Upper lobe of right lung (tissue), 1 donor: ENCODE measurements at regions not wholly inside any gene's neighbourhood (a gene's known extent, or its start where the extent isn't known, plus 50 kb on each side); places are given as distances from the start of the nearest gene placed in this dataset.
A peak's percentile ranks its signal among the peaks of the same experiment; 100 is the strongest.

ENCODE experiments used
- ATAC-seq: fragments of 200-7000 bp; cut with Tn5 transposase; one replicate; pipeline ENCODE4 v1.9.1; 2020; ENCODE audit warnings: mild to moderate bottlenecking, moderate library complexity
- DNase-seq: peaks from one replicate; pipeline ENCODE4 v3.0.0-alpha.2; 2020
- H3K27ac ChIP-seq: fragments of 200-600 bp; one replicate; pipeline ENCODE4 v1.8.0; 2022
- H3K27me3 ChIP-seq: fragments of 200-600 bp; one replicate; pipeline ENCODE4 v1.8.0; 2022; ENCODE audit warnings: mild to moderate bottlenecking
- H3K36me3 ChIP-seq: fragments of 200-600 bp; one replicate; pipeline ENCODE4 v1.8.0; 2022
- H3K4me1 ChIP-seq: fragments of 200-600 bp; one replicate; pipeline ENCODE4 v1.8.0; 2022
- H3K4me3 ChIP-seq: fragments of 200-600 bp; one replicate; pipeline ENCODE4 v1.8.0; 2022; ENCODE audit warnings: mild to moderate bottlenecking
- H3K9me3 ChIP-seq: fragments of 200-600 bp; one replicate; pipeline ENCODE4 v1.8.0; 2022
- intact Hi-C: fragments of 100-400 bp; cut with DNase I; formaldehyde crosslinking; loops from one replicate; pipeline ENCODE4 v1.11.0; 2022
- TF ChIP-seq, protein P1 (sequence below): fragments of 200-600 bp; IDR thresholded peaks from one replicate; pipeline ENCODE4 v1.8.0; 2022; ENCODE audit warnings: antibody characterized with exemption
- donor health status: DM: no; HTN: yes; CAD: no; lungs with severe emphysema.

DNA sequence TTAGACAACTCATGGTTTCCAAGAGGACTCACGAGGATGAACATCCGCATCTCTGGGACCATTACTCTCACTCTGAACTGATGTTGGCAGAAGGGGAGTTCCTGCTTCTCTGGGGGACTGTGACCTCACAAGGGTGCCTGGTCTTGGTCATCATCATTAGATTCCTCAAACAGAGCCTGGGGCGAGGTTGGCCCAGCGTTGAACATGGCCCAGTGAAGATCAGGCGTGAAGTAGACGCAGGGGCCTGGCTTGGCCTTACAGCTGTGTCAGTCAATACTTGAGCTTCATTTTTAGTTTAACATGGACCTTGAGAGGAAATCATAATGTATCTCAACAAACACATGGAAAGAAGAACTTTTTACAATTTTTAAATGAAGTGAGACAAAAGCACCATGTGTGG lies 617.1 kb downstream of the BRD1 start:
- ATAC-seq, result no peak

DNA sequence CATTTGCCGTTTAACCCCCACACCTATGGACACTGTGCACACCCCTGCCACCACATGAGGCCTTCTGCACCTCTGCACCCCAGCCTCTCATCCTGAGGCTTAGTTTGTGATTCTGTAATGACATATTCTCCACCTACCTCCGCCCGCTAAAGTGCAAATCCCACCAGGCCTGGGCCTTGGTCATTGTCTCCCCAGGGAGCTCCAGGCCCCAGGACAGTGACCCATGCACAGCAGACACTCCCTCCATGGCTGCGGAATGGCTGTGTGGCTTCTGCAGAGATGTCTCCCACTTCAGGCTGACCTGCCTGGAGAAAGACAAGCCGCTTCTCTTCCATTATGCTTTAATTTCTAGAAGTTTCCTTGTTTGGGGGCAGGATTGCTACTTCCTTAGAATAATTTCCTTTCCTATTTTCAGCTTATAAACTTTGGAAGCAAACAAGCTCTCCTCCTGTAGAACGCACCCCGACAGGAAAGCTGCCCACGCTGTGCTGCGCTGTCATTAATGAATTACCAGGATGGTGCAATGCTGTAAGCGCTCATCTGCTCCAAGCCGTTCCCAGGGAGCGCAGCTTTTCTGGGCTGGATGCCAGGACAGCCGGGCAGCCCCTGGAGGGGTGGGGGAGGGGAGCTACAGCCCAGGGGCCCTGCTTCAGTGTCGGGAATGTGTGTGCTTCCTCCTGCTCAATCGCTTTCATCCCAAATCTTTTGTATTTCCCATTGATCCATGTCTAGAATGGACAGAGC lies 618.0 kb downstream of the BRD1 start:
- intact Hi-C loops, result no loop called here
- no peaks in the 10 kb centered on the region for H3K9me3 ChIP-seq

More for the DNA sequence above, 617.1 kb downstream of the BRD1 start:
- TF ChIP-seq, protein P1, sequence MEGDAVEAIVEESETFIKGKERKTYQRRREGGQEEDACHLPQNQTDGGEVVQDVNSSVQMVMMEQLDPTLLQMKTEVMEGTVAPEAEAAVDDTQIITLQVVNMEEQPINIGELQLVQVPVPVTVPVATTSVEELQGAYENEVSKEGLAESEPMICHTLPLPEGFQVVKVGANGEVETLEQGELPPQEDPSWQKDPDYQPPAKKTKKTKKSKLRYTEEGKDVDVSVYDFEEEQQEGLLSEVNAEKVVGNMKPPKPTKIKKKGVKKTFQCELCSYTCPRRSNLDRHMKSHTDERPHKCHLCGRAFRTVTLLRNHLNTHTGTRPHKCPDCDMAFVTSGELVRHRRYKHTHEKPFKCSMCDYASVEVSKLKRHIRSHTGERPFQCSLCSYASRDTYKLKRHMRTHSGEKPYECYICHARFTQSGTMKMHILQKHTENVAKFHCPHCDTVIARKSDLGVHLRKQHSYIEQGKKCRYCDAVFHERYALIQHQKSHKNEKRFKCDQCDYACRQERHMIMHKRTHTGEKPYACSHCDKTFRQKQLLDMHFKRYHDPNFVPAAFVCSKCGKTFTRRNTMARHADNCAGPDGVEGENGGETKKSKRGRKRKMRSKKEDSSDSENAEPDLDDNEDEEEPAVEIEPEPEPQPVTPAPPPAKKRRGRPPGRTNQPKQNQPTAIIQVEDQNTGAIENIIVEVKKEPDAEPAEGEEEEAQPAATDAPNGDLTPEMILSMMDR, result no peak
- no peak overlapping the region for H3K27ac ChIP-seq
- no peaks in the 10 kb centered on the region for H3K36me3 ChIP-seq
- H3K27me3 ChIP-seq, result peaks cover 4% of the 10 kb centered on the region
- DNase-seq, result peak; percentile 12
- H3K4me1 ChIP-seq, result no peaks in the 10 kb centered on the region
- no peaks in the 10 kb centered on the region for H3K9me3 ChIP-seq
- intact Hi-C loops, result no loop called here
- H3K4me3 ChIP-seq, result no peak overlapping the region

DNA sequence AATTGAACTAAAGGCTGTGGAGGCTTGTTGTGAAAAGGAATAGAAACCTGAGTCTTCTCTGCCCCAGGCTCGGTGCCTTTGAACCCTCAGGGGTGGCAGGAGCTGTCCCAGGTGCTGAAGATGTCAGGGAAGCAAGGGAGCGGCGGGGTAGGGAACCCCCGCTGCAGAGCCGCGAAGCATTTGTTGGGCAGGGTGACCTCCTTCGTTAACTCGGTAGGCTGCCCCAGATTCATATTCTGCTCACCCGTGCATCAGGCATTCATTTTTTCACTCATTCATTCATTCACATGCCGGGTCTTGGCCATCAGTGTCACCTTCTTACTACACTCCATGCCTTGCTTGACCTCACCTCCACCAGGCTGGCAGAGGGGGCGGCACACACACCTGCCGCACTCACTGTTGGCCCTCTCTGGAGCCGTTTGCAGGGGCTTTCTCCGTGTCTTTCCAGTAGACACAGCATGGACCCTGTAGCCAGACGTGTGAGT lies 618.9 kb downstream of the BRD1 start:
- ATAC-seq (no peak), DNase-seq (peak; percentile 28)
- intact Hi-C loops, result no loop called here
- H3K27me3 ChIP-seq, result peaks cover 4% of the 10 kb centered on the region
- no peak overlapping the region for H3K4me3 ChIP-seq
- no peaks in the 10 kb centered on the region for H3K9me3 ChIP-seq
- H3K27ac ChIP-seq, result no peak overlapping the region
- no peaks in the 10 kb centered on the region for H3K36me3 ChIP-seq
- TF ChIP-seq, protein P1, result no peak
- H3K4me1 ChIP-seq, result no peaks in the 10 kb centered on the region

More for the DNA sequence above, 618.0 kb downstream of the BRD1 start:
- TF ChIP-seq, protein P1, result no peak
- DNase-seq (peak; percentile 64), ATAC-seq (peak; percentile 9)
- no peaks in the 10 kb centered on the region for H3K36me3 ChIP-seq
- H3K4me1 ChIP-seq, result no peaks in the 10 kb centered on the region
- H3K27me3 ChIP-seq, result peaks cover 4% of the 10 kb centered on the region
- no peak overlapping the region for H3K4me3 ChIP-seq
- H3K27ac ChIP-seq, result no peak overlapping the region

DNA sequence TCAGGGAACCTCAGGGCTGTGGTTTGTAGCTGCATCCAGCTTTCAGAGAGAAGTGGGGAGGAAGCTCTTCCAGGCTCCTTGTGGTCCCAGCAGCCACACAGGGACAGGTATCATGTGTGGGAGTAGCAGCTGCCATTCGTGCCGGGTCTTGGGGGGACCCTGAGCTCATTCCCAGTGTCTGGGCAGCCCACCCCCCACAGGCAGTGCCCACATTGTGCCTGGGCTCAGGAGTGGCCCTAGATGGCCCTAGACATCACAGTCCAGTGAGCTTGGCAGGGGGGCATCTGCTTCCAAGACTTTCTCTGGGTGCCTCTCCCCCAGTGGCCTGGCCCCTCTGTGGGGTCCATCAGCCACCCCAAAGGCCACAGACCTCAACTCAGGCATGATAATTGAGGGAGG lies 619.7 kb downstream of the BRD1 start:
- no peaks in the 10 kb centered on the region for H3K4me1 ChIP-seq
- ATAC-seq (no peak), DNase-seq (peak; percentile 23)
- intact Hi-C loops, result no loop called here
- no peak overlapping the region for H3K4me3 ChIP-seq
- no peaks in the 10 kb centered on the region for H3K9me3 ChIP-seq
- H3K27me3 ChIP-seq, result peaks cover 8% of the 10 kb centered on the region
- TF ChIP-seq, protein P1, result no peak
- no peak overlapping the region for H3K27ac ChIP-seq
- no peaks in the 10 kb centered on the region for H3K36me3 ChIP-seq

DNA sequence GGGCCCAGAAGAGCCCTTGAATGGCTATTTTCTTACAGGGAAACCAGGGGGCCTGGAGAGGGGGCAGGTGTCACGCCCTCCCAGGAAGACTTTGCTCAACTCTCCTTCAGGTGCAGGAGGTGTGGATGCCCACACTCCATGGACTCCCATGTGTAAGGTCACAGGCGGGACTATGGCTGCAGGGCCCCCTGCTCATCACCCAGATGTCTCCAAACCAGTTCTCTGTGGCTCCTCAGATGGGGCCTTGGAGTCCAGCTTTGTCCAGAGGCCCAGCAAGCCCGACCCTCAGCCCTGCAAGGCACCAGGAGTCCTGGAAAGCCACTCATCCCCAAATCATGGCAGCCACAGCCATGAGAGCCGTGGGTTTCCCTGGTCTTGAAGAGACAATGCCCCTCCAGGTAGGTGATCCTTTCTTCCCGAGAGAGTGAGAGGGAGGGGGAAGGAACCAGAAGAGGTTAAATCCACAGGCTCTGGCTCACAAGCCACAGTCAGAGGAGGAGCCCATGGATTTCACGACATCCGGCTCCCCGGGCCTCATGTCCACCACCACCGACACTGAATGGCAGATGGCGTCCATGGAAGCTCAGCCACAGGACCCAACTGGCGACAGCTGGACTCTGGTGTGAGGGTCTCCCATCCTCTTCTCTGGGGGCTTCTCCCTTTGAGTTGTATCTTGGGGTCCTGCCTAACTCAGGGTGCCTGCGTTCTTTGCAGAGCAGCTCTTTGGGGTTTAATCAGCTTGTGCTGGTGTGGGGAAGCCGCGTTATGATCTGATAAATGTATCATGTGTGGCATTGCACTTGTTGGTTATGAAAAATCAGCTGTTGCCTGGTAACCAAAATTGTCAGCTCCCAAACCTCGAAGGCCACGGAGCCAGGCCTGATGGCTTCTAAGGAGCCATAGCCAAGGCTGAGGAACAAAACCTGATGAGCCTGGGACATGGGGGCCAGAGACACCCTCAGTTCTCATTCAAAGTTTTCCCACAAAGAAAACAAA lies 620.4 kb downstream of the BRD1 start:
- peaks cover 8% of the 10 kb centered on the region for H3K27me3 ChIP-seq
- H3K9me3 ChIP-seq, result no peaks in the 10 kb centered on the region
- TF ChIP-seq, protein P1, result no peak
- ATAC-seq (no peak), DNase-seq (peak; percentile 47)
- H3K27ac ChIP-seq, result no peak overlapping the region
- intact Hi-C loops, result no loop called here
- H3K4me3 ChIP-seq, result no peak overlapping the region
- H3K36me3 ChIP-seq, result no peaks in the 10 kb centered on the region
- no peaks in the 10 kb centered on the region for H3K4me1 ChIP-seq
